ENCODE measurements at regions not wholly inside any gene's neighbourhood (a gene's known extent, or its start where the extent isn't known, plus 50 kb on each side); places are given as distances from the start of the nearest gene placed in this dataset.

- no peaks in the 10 kb centered on the region for H3K36me3 ChIP-seq (ENCODE audit: insufficient read depth, low read length)
- no peak overlapping the region for H2AFZ ChIP-seq (ENCODE audit: low read depth, low read length)
- H3K9me3 ChIP-seq (ENCODE audit: low read length): no peaks in the 10 kb centered on the region
- no peak overlapping the region for H3K4me2 ChIP-seq (ENCODE audit: low read length)
- H3K9ac ChIP-seq (ENCODE audit: low read length): no peak overlapping the region
- no peak overlapping the region for H3K4me3 ChIP-seq (ENCODE audit: low read length)
- no peaks in the 10 kb centered on the region for H3K27me3 ChIP-seq (ENCODE audit: insufficient read depth, low read depth, low read length)
- H3K27ac ChIP-seq (ENCODE audit: low read length): no peak overlapping the region
- H3K79me2 ChIP-seq (replicated peaks; ENCODE audit: insufficient read depth, low read length): no peaks in the 10 kb centered on the region
- H4K20me1 ChIP-seq (ENCODE audit: insufficient read depth): no peaks in the 10 kb centered on the region
- TF ChIP-seq TAF1 (IDR thresholded peaks at IDR 0.05; ENCODE audit: low read depth): no peak
- TF ChIP-seq POLR2AphosphoS5 (IDR thresholded peaks at IDR 0.05): no peak
- TF ChIP-seq CTCF (IDR thresholded peaks at IDR 0.05; ENCODE audit: poor library complexity, severe bottlenecking): no peak
- no peak for TF ChIP-seq RAD21 (conservative IDR thresholded peaks at IDR 0.05)
- no peak for TF ChIP-seq SMC3 (conservative IDR thresholded peaks at IDR 0.05; ENCODE audit: poor library complexity)
- TF ChIP-seq MXI1 (conservative IDR thresholded peaks at IDR 0.05; ENCODE audit: poor library complexity, severe bottlenecking): no peak
- TF ChIP-seq EP300 (conservative IDR thresholded peaks at IDR 0.05; ENCODE audit: poor library complexity, severe bottlenecking): no peak
- no peak for TF ChIP-seq REST (IDR thresholded peaks at IDR 0.05; ENCODE audit: borderline replicate concordance)
- TF ChIP-seq EZH2 (IDR thresholded peaks at IDR 0.05; ENCODE audit: borderline replicate concordance, insufficient read depth, low read length, poor library complexity, severe bottlenecking): no peak
- H3K9me2 ChIP-seq (ENCODE audit: insufficient read depth, low read length): no peaks in the 10 kb centered on the region
- H3F3A ChIP-seq (ENCODE audit: insufficient read depth, low read length, poor library complexity, severe bottlenecking): no peaks in the 10 kb centered on the region
Measured at GRCh38 chr5:117205894-117206293, 631.3 kb upstream of the SEMA6A start.

GRCh38 chr5:117204926-117205869 is 630.6 kb upstream of the SEMA6A start:
- Histone ChIP-seq H3K9me2 (ENCODE audit: insufficient read depth, low read length) (no peaks in the 10 kb centered on the region), H3K27me3 (ENCODE audit: insufficient read depth, low read depth, low read length) (no peaks in the 10 kb centered on the region), H4K20me1 (ENCODE audit: insufficient read depth) (no peaks in the 10 kb centered on the region), H3K27ac (ENCODE audit: low read length) (no peak overlapping the region), H3K4me2 (ENCODE audit: low read length) (no peak overlapping the region), H2AFZ (ENCODE audit: low read depth, low read length) (no peak overlapping the region), H3K4me3 (ENCODE audit: low read length) (no peak overlapping the region), H3K9me3 (ENCODE audit: low read length) (no peaks in the 10 kb centered on the region), H3K79me2 (replicated peaks; ENCODE audit: insufficient read depth, low read length) (no peaks in the 10 kb centered on the region), H3K9ac (ENCODE audit: low read length) (no peak overlapping the region), H3K36me3 (ENCODE audit: insufficient read depth, low read length) (no peaks in the 10 kb centered on the region), H3F3A (ENCODE audit: insufficient read depth, low read length, poor library complexity, severe bottlenecking) (no peaks in the 10 kb centered on the region)
- no peak for TF ChIP-seq POLR2AphosphoS5 (IDR thresholded peaks at IDR 0.05)
- TF ChIP-seq EP300 (conservative IDR thresholded peaks at IDR 0.05; ENCODE audit: poor library complexity, severe bottlenecking): no peak
- TF ChIP-seq EZH2 (IDR thresholded peaks at IDR 0.05; ENCODE audit: borderline replicate concordance, insufficient read depth, low read length, poor library complexity, severe bottlenecking): no peak
- no peak for TF ChIP-seq MXI1 (conservative IDR thresholded peaks at IDR 0.05; ENCODE audit: poor library complexity, severe bottlenecking)
- no peak for TF ChIP-seq REST (IDR thresholded peaks at IDR 0.05; ENCODE audit: borderline replicate concordance)
- no peak for TF ChIP-seq SMC3 (conservative IDR thresholded peaks at IDR 0.05; ENCODE audit: poor library complexity)
- TF ChIP-seq CTCF (IDR thresholded peaks at IDR 0.05; ENCODE audit: poor library complexity, severe bottlenecking): no peak
- TF ChIP-seq TAF1 (IDR thresholded peaks at IDR 0.05; ENCODE audit: low read depth): no peak
- TF ChIP-seq RAD21 (conservative IDR thresholded peaks at IDR 0.05): no peak
